Mammary epithelial cell (primary cell): ENCODE measurements at regions not wholly inside any gene's neighbourhood (a gene's known extent, or its start where the extent isn't known, plus 50 kb on each side); places are given as distances from the start of the nearest gene placed in this dataset.

Experiments used
- EZH2 ChIP-seq: IDR thresholded peaks from 2 replicates; pipeline ENCODE4 v1.6.1; 2012; ENCODE audit warnings: low read length, inconsistent platforms, borderline replicate concordance
- TF ChIP-seq, protein P1 (sequence below), 2 donors: IDR thresholded peaks in 1 of 2; conservative IDR thresholded peaks in 1 of 2; 2 replicates each; pipeline ENCODE4 v1.5.1; 2011 to 2012; ENCODE audit warnings: inconsistent platforms in 2 of 2, low read length in 2 of 2, mild to moderate bottlenecking in 2 of 2, control low read depth in 1 of 2, low read depth in 1 of 2; ENCODE audit not compliant: insufficient read depth in 1 of 2; ENCODE audit errors: extremely low read depth in 1 of 2

GRCh38 chr14:80419769-80420168 is 208.5 kb upstream of the DIO2 start:
- TF ChIP-seq, protein P1, sequence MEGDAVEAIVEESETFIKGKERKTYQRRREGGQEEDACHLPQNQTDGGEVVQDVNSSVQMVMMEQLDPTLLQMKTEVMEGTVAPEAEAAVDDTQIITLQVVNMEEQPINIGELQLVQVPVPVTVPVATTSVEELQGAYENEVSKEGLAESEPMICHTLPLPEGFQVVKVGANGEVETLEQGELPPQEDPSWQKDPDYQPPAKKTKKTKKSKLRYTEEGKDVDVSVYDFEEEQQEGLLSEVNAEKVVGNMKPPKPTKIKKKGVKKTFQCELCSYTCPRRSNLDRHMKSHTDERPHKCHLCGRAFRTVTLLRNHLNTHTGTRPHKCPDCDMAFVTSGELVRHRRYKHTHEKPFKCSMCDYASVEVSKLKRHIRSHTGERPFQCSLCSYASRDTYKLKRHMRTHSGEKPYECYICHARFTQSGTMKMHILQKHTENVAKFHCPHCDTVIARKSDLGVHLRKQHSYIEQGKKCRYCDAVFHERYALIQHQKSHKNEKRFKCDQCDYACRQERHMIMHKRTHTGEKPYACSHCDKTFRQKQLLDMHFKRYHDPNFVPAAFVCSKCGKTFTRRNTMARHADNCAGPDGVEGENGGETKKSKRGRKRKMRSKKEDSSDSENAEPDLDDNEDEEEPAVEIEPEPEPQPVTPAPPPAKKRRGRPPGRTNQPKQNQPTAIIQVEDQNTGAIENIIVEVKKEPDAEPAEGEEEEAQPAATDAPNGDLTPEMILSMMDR (conservative IDR thresholded peaks at IDR 0.05 in 1 of 2, IDR thresholded peaks at IDR 0.05 in 1 of 2; ENCODE audit: extremely low read depth in 1 of 2, insufficient read depth in 1 of 2, low read depth in 1 of 2, low read length in 2 of 2), result no peak
- TF ChIP-seq EZH2, result no peak
